ENCODE measurements at regions not wholly inside any gene's neighbourhood (a gene's known extent, or its start where the extent isn't known, plus 50 kb on each side); places are given as distances from the start of the nearest gene placed in this dataset.

- intact Hi-C loops (cut with micrococcal nuclease; ENCODE audit: unreplicated experiment), result no loop called here
- H3K4me1 ChIP-seq (ENCODE audit: insufficient read depth, low read length), result no peaks in the 10 kb centered on the region
- in situ Hi-C loops (cut with HindIII; ENCODE audit: extremely low pct_ligation_motif_present, low pct_unique_long_range_greater_than_20kb), result no loop called here
- H3K4me2 ChIP-seq (ENCODE audit: low read depth, low read length), result no peak overlapping the region
- no peaks in the 10 kb centered on the region for H3K36me3 ChIP-seq (replicated peaks in 1 of 2; ENCODE audit: control insufficient read depth in 1 of 2, insufficient read depth in 2 of 2, low read length in 2 of 2)
- no peak overlapping the region for H3K9ac ChIP-seq (ENCODE audit: insufficient read depth, low read depth, low read length)
- no peak overlapping the region for H3K27ac ChIP-seq (ENCODE audit: extremely low read length, insufficient read depth, low read length)
- H4K20me1 ChIP-seq (ENCODE audit: insufficient read depth, low read length), result no peaks in the 10 kb centered on the region
- H2AFZ ChIP-seq (ENCODE audit: low read length), result no peak overlapping the region
- H3K4me3 ChIP-seq (replicated peaks in 1 of 3; ENCODE audit: insufficient read depth in 1 of 3, low read depth in 2 of 3, low read length in 3 of 3), result no peak overlapping the region
- ATAC-seq, result no peak
- H3K9me3 ChIP-seq (ENCODE audit: low read length), result peaks cover 28% of the 10 kb centered on the region
- POLR2A ChIA-PET, result no interaction called here
- CTCF ChIA-PET (ENCODE audit: low intra/inter-chr PET ratio, low total read pairs), result no interaction called here
- no peak for DNase-seq (ENCODE audit: low spot score)
- WGBS (ENCODE audit: low lambda C conversion rate), result 2% methylated on average over 2 of the region's 2 CpGs
- no peak for FAIRE-seq
- BruUV-seq (replicated peaks), result no TSS peak
- H3K79me2 ChIP-seq (ENCODE audit: insufficient read depth, low read length), result no peaks in the 10 kb centered on the region
- peaks cover 0 to 29% of the 10 kb centered on the region in 2 experiments; a peak in 3 of 5 replicates for H3K27me3 ChIP-seq (ENCODE audit: control insufficient read depth in 1 of 2, insufficient read depth in 2 of 2, low read length in 2 of 2)
- TF ChIP-seq, protein P1, sequence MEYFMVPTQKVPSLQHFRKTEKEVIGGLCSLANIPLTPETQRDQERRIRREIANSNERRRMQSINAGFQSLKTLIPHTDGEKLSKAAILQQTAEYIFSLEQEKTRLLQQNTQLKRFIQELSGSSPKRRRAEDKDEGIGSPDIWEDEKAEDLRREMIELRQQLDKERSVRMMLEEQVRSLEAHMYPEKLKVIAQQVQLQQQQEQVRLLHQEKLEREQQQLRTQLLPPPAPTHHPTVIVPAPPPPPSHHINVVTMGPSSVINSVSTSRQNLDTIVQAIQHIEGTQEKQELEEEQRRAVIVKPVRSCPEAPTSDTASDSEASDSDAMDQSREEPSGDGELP (IDR thresholded peaks at IDR 0.05; ENCODE audit: borderline replicate concordance, low read depth), result no peak
- TF ChIP-seq SNAI1 (CRISPR knock-in tag; IDR thresholded peaks at IDR 0.05; ENCODE audit: borderline replicate concordance) (no peak), AFF4 (CRISPR knock-in tag; IDR thresholded peaks at IDR 0.05) (no peak), CENPX (CRISPR knock-in tag; IDR thresholded peaks at IDR 0.05) (no peak), IRF2 (CRISPR knock-in tag; IDR thresholded peaks at IDR 0.05) (no peak), ZNF710 (CRISPR knock-in tag; IDR thresholded peaks at IDR 0.05; ENCODE audit: borderline replicate concordance) (no peak), KDM6A (CRISPR knock-in tag; IDR thresholded peaks at IDR 0.05; ENCODE audit: low read depth) (no peak)
- TF ChIP-seq, protein P2, sequence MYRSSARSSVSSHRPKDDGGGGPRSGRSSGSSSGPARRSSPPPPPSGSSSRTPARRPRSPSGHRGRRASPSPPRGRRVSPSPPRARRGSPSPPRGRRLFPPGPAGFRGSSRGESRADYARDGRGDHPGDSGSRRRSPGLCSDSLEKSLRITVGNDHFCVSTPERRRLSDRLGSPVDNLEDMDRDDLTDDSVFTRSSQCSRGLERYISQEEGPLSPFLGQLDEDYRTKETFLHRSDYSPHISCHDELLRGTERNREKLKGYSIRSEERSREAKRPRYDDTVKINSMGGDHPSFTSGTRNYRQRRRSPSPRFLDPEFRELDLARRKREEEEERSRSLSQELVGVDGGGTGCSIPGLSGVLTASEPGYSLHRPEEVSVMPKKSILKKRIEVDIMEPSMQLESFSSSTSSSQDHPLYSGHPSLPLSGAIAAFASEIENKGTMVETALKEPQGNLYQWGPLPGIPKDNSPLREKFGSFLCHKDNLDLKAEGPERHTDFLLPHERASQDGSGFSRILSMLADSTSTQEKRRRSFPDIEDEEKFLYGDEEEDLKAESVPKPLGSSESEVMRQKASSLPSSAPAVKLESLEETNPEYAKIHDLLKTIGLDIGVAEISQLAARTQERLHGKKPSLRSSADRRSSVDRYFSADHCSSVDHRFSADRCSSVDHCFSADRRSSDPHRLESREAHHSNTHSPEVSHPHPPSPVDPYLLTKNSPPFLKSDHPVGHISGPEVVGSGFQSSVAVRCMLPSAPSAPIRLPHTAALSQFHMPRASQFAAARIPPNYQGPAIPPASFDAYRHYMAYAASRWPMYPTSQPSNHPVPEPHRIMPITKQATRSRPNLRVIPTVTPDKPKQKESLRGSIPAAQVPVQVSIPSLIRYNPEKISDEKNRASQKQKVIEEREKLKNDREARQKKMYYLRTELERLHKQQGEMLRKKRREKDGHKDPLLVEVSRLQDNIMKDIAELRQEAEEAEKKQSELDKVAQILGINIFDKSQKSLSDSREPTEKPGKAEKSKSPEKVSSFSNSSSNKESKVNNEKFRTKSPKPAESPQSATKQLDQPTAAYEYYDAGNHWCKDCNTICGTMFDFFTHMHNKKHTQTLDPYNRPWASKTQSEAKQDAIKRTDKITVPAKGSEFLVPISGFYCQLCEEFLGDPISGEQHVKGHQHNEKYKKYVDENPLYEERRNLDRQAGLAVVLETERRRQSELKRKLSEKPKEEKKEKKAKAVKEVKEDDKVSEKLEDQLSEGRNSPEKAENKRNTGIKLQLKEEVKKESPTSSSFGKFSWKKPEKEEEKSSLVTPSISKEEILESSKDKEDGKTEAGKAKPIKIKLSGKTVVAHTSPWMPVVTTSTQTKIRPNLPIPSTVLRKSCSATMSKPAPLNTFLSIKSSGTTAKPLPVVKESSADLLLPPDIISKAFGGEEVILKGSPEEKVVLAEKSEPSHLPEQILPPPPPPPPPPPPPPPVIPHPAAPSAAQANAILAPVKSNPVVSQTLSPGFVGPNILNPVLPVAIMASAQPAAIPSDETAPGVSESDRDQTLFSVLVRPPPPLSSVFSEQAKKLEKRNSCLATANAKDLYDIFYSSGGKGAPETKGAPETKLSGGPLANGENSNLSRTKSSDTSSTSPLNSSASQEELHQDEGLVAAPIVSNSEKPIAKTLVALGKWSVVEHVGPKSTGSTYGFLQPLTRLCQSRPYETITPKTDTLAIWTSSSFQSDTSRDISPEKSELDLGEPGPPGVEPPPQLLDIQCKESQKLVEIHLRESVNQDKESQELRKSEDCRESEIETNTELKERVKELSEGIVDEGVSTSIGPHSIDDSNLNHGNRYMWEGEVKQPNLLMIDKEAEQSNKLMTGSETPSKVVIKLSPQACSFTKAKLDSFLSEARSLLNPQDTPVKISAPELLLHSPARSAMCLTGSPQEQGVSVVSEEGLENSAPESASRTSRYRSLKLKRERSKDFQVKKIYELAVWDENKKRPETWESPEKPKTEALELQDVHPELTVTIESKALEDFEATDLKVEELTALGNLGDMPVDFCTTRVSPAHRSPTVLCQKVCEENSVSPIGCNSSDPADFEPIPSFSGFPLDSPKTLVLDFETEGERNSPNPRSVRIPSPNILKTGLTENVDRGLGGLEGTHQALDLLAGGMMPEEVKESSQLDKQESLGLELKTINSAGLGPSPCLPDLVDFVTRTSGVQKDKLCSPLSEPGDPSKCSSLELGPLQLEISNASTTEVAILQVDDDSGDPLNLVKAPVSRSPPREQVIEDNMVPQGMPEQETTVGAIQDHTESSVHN (CRISPR knock-in tag; IDR thresholded peaks at IDR 0.05), result no peak
Observed at GRCh38 chr2:120653046-120653445, 82.6 kb upstream of the GLI2 start.
